D341Med (cell line): ENCODE measurements at regions not wholly inside any gene's neighbourhood (a gene's known extent, or its start where the extent isn't known, plus 50 kb on each side); places are given as distances from the start of the nearest gene placed in this dataset.
"Not testable (repeated sequence)": the region's sequence is repeated elsewhere in the genome, so short reads cannot be mapped to it uniquely, and the experiment has no call there.

Experiments
- DNase-seq: peaks from one replicate; pipeline ENCODE4 v3.0.0; 2012; ENCODE audit warnings: low spot score

DNA sequence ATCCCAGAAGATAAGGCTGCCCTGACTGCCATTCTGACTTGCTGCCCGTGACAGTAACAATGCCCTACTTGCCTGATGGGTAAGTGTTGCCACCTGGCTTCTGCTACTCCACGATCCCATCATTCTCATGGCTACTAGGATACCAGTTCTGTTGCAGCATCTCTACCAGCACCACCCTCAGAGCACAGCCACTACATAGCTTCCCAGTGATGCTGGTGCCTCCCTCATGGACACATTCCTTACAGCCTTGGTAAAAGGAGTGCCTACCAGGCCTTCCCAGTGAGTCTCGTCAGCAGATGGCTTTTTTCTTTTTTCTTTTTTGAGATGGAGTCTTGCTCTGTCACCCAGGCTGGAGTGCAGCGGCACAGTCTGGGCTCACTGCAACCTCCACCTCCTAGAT, 84.4 kb upstream of the CMKLR1 start:
- no peak for DNase-seq

DNA sequence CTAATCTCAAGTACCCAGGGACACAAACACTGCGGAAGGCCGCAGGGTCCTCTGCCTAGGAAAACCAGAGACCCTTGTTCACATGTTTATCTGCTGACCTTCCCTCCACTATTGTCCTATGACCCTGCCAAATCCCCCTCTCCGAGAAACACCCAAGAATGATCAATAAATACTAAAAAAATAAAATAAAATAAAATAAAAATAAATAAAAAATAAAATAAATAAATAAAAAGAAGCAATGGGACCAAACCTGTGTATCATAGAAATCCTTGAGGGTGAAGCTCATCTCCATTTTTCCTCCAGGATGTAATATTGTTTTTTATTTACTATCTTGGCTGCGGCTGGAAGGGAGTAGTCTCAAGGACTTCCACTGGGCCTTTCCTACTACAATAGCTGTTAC, 82.0 kb upstream of the CMKLR1 start:
- not testable (repeated sequence) for DNase-seq

DNA sequence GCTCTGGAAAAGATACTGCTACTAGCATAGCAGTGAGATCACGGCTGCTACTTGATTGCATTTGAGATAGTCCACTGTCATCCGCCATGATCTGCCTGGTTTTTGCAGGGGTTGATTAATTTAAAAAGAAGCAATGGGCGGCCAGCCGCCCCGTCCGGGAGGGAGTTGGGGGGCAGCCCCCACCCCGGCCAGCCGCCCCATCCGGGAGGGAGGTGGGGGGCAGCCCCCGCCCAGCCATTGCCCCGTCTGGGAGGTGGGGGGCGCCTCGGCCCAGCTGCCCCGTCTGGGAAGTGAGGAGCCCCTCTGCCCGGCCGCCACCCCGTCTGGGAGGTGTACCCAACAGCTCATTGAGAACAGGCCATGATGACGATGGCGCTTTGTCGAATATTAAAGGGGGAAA, 81.3 kb upstream of the CMKLR1 start:
- DNase-seq = not testable (repeated sequence)

DNA sequence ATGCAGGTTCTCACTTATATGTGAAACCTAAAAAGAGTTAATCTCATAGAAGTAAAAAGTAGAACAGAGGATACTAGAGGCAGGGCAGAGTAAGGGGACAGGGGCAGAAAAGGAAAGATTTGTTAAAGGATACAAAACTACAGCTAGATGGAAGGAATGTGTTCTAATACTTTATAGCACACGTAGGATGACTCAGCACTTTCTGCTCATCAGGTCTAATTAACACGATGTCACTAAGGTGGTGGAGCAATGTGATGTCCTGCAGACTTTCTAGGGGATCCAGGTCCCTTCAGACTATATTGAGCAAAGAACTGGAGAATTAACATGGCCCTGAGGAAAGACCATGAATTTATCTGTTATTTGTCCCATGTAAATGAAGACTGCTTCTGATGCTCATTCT, 80.8 kb upstream of the CMKLR1 start:
- DNase-seq = no peak

DNA sequence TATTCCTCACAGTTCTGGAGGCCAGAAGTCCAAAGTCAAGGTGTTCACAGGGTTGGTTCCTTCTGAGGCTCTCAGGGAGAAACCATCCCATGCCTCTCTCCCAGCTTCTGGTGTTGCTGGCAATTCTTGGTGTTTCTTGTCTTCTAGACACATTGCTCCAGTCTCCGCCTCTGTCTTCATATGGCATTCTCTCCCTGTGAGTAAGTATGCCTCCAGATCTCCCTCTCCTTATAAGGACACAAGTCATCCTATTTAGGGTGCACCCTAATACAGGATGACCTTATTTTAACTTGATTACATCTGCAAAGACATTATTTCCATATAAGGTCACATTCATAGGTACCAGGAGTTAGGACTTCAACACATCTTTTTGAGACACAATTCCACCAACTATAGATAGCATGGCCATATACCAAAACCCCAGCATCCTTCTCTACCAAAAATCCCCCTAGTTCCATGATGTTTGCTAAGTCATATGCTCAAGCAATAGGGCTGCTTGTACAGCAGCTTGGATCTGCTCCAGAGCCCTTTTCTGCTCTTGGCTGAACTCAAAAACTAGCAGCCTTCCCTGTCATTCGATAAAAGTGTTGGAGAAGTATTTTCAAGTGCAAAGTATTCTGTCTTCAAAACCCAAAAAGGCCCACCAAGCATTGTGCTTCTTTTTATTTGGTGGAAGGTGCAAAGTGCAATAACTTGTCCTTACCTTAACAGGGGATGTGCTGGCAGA, 79.2 kb upstream of the CMKLR1 start:
- DNase-seq = no peak

DNA sequence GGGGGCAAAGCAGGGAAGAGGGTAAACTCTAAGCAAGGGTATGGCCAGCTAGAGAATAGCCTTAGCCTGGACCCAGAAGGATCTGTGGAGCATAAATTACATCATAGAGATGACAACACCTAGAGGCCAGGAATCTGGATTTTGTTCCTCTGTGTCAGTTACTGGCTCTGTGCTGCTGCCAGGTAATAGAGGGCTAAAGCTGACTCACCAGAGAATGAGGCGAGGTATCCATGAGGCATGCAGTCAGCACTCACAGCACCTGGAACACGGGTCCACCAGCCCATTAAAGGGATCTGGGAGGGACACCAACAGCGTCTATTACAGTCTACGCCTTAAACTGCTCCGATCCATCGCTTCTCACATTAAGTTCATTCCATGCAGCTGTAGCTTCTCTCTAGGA, 74.9 kb upstream of the CMKLR1 start:
- no peak for DNase-seq

DNA sequence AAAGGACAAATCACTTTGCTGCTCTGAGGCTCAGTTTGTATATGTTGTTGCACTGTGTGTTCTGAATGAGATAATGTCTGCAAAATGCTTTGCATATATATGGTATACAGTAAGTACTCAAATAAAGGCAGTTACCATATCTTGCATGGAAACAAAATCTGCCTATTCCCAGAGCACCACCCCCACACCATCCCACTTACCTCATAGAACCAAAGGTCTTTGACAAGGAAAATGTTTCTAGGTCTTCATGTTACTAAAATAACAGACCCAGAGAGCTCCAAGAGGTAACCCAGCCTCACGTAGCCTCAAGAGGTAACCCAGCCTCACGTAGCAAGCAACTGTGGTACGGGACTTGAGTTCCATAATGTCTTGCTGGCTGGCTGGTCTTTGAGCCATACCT, 71.6 kb upstream of the CMKLR1 start:
- no peak for DNase-seq

DNA sequence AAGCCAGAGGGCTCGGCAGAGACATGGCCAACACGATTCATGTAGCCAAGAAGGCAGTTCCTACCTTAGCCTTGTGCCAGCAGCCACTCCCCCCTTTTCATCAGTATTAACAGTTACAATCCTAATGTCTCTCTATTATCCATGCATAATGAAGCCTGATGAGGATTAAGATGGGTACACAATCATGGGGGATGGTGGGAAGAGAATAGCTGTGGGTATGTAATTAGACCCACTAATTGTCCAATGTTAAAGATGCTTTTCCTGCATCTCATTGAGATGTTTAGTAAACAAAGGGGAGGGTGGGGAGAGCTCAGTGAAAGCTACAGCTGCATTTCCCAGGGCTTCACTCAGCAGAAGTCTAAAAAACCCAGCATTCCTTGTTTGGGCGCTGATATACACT, 70.4 kb upstream of the CMKLR1 start:
- no peak for DNase-seq

DNA sequence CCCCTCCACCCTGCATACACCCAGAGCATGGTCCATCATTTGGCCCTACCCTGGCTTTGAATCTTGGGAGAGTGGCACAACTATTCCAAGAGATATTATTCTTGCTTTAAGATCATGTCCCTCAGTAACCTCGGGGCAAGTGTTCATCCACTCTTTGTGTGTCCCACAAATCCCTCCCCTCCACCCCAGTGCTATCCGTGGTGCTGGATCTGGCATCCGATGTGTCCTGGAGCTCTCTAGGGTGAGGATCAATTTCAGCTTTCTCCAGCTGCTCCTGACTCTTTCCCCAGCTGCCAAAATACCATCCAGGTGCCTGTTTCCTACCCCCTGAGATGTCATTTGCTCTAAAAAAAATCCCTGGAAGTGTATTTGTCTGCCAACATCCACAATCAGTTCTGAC, 64.8 kb upstream of the CMKLR1 start:
- no peak for DNase-seq

DNA sequence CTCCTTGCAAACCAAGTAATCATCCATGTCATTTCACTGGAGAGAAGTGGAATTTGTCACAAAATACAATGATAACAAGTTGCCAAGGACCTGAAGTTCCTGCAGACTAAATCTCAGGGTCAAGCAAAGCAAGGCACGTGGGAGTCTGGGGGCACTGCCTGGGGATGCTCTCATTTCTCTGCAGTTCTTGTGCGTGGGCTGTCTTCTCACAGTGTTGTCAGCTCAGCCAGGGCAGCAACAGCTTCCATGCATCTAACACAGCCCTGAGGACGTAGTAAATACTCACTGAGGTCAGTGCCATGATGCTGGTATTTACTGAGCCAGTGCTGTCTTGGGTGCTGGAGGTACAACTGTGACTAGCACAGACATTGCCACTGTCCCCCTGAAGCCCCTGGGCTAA, 62.9 kb upstream of the CMKLR1 start:
- no peak for DNase-seq

DNA sequence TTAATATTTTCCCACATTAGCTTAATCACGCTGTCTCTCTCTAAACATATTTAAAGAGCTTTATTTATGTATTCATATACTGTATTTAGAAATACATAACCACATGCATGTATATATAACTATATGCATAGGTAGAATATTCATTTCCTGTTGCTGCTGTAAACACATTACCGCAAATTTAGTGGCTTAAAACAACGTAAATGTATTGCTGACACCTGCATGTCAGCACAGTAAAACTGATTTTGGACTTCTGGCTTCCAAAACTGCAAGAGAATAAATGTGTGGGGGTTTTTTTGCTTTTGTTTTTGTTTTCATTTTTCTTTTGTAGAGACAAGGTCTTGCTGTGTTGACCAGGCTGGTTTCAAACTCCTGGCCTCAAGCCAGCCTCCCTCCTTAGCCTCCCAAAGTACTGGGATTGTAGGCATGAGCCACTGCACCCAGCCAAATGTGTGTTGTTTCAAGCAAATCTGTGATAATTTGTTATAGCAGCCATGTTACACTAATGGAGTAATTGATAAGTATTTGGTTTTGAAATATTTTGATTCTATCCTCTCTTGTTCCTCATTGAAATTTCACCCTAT, 61.9 kb upstream of the CMKLR1 start:
- DNase-seq = no peak

DNA sequence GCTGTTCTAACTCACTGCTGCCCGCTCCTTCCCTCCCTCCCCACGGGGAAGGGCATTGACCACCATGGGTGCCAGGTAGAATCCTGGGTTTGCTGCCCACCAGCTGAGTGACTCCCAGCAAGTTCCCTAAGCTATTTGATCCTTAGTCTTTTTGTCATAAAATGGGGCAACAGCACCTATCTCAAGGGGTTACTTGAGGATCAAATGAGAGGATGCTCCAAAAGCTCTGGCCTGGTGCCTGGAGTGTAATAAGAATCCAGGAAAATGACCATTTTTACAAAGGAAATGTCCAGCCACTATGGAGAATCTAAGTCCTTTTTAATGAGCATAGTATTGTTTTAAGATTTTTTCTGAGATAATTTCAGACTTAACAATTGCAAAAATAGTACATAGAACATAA, 61.4 kb upstream of the CMKLR1 start:
- DNase-seq = no peak

DNA sequence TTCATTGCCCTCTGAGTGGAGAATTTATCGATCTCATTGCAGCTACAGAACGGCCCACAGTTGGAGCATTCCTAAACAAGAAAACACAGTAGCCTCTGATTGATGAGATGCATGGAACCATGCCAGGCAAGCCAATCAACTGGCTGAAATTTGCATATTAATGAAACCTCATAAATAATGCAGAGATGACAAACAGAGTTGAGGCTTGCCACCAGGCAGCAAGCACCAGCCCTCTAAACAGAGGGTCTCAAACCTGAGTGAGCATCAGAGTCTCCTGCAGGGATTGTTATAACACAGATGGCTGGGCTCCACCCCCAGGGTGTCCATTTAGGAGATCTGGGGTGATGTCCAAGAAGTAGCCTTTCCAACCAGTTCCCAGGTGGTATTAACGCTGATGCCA, 60.9 kb upstream of the CMKLR1 start:
- no peak for DNase-seq

DNA sequence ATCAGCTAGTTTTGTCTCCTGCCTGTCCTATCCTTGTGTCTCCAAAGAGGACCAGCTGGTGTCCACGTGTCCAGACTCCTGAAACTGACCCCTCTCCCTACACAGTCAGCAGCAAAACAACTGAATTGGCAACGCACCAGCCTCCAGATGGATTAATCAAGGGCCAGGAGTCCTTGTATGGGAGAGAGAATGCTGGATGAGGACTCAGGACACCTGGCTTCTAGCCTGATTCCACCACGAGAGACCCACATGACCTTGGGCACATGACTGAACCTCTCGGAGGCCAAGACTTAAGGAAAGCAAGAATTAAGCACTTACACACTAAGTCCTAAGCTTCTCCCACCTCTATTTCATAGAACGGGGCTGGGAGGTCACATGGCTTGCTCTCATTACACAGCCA, 60.4 kb upstream of the CMKLR1 start:
- no peak for DNase-seq

DNA sequence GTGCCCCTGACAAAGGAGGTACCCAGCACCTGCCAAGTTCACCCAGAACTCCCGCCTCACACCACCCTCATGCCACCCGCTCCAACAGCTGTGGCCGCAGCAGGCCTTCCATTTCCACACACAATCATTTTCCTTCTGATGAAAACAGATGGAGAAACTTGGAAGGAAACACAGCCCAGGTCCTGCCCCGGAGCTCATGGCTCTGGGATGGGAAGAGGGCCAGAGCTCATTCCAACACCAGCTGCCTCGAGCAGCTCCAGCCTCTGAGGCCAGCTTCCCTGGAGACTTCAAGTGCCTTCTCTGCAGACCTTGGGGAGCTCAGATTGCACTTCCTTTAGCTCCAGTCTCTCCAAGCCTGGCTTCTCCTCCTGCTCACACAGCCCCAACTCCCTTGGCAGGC, 55.1 kb upstream of the CMKLR1 start:
- no peak for DNase-seq

DNA sequence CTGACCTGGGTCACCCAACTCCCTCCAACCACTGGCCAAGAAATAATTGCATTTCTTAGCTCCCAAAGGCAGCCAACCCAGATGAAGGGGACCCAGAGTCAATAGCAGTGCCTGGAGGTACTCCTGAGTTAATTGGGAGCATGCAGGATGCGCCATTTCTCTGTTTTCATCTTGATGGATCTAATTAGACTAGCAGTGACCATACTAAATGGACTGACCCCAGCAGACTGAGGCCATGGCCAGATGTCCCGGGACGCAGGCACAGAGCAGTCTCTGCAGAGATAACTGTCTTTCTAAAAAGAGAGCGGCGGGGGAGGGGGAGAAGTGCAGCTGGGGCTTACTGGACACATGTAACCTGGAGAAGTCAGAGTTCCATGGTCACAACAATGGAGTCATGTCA, 53.2 kb upstream of the CMKLR1 start:
- no peak for DNase-seq

DNA sequence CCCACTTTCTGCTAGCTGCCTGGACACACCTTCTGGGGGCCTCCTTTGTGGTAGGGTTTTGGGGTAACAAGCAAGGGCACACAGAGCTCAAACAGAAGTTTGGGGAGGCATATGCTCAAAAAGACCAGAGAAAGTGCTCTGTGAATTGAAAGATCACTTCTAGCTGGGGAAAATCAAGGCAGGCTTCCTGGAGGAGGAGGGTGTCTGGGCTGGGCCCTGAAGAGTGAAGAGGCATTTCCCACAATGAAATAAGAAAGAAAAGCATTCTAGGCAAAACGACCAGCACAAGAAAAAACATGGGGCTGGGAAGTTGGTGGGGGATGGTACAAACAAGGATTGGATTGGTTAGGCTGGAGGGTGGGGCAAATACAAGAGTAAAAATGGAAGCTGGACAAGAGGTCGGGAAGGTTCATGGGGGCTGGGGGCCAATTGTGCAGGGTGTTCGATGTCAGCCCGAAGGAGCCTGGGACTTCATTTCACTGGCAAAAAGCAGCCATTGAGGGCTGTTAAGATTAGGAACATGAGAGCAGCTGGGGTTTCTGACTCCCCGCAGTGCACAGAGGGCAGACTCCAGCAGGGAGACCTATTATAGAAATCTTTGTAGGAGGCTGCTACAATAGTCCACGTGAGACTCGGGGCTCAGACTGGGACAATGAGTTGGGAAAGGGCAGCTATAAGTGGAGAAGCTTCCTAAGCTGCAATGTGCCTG, 51.5 kb upstream of the CMKLR1 start:
- no peak for DNase-seq

DNA sequence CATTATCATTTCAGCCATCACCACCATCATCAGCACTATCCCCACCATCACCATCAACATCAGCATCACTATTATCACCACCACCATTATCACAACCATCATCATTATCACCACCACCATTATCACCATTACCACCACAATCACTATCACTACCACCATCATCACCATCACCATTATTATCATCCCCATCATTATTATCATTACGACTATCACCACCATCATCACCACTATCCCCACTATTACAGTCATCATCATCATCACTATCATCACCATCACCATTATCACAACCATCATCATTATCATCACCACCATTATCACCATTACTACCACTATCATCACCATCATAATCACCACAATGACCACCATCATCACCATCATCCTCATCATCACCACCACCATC, 50.4 kb upstream of the CMKLR1 start:
- DNase-seq = no peak
